GM21723 (cell line): ENCODE measurements at regions not wholly inside any gene's neighbourhood (a gene's known extent, or its start where the extent isn't known, plus 50 kb on each side); places are given as distances from the start of the nearest gene placed in this dataset.

ENCODE experiments used
- ATAC-seq: cut with Tn5 transposase; IDR thresholded peaks from one replicate; pipeline ENCODE4 v1.9.1; 2021; ENCODE audit warnings: mild to moderate bottlenecking, moderate library complexity; ENCODE audit not compliant: unreplicated experiment

DNA sequence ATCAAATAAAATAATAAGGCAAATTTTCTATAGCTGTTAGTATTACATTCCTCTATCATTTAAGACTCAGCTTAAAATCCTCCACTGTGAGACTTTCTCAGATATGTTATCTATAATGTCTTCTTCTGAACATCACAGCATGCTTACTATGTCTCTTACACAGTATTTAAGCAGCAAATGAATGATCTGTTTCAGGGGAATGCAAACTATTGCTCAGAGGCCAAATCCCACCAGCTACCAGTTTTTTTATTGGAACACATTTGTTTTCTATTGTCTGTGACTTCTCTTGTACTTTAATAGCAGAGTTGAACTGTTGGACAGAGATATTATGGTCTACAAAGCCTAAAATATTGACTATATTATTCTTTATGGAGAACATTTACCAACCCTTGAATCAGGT lies 59.6 kb downstream of the C3orf38 start:
- ATAC-seq: no peak

DNA sequence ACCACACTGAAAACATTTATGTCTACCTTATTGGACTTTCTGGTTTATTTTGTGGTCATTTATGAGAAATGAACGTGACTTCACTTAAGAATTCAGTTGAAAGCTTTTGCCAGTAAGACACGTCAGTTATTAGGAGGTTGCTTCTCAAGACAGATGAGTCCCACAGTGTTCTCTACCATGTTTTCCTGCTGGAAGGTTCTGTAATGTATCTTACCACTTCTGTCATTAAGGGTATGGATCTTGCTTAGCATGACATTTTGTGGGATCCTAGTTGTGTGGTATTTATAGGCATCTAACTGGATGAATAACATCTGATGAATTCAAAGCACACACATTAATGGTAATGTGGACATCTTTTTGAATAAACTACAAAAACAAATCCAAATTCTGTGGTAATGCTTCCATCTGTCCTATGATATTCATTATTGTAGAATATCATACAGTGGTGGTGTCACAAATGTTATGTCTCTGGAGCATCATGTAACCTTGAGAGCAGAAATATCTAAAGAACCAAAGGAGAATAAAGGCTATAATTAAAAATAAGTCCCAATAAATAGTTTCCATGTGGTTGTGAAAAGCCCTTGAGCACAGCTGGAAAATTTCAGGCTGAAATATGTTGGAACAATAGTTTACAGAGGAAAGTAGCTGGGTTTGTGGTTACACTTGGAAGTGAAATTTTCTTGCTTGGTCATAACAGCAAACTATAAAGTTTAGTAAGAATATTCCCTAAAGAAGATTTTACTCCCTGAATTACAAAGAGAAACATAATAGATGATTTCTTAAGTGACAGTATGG lies 61.5 kb downstream of the C3orf38 start:
- no peak for ATAC-seq

DNA sequence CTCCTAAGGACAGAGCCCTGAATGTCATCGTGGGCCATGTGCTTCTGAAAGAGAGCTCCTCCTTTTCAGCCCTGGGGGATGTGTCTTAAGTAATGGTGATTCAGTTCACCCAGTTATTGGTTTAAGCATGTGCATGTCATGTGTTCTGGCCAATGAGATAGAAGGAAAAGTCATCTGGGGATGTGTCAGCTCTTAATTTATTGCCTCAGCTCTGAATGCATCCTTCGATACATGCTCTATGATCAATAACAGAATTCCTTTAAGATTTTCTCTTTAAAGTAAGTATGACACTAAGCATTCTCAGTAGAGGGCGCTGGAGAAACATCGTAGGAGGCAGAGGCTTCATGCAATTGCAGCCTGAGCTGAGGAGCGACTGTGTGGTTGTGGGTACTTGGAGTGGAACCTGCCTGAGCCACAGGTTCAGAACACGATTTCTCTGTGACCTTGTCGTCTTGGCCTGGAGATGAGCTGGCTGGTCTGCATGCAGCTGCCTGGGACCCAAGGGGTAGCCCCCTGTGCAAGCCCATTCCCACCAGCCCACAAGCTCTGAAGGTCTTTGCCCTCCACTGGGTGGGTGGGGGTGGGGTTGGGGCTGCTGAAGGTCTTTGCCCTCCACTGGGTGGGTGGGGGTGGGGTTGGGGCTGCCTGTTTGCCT lies 69.5 kb downstream of the C3orf38 start:
- peak; percentile 81 for ATAC-seq

DNA sequence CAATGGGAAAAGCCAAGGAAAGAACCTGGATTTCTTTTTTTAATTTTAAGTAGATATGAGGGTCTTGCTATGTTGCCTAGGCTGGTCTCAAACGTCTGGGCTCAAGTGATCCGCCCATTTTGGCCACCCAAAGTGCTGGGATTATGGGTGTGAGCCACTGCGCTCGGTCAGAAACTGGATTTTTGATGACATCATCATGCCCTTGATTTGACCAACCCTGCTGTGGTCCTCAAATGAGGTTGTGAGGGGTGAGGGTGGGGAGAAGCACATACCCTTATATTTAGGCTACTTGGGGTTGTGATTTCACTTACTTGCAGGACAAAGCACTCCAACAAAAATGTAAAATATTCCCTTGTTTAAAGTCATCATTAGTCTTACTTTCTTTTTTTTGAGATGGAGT lies 70.4 kb downstream of the C3orf38 start:
- no peak for ATAC-seq

DNA sequence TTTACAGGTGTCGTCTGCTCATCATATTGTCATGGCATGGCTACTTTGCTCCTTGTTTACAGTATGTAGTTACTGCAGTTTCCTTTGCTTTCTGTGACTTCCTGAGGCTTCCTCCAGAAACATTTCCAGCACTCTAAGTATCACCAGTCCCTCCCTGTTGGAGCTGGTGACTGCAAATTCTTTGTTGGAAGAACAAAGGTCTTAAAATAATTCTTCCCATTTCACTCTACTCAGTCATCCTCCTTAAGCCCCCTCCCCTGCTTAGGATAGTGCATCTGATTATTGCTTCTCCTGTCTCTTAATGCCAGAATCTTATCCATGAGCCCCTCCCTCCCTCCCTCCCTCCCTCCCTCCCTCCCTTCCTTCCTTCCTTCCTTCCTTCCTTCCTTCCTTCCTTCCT lies 72.0 kb downstream of the C3orf38 start:
- ATAC-seq: no peak

DNA sequence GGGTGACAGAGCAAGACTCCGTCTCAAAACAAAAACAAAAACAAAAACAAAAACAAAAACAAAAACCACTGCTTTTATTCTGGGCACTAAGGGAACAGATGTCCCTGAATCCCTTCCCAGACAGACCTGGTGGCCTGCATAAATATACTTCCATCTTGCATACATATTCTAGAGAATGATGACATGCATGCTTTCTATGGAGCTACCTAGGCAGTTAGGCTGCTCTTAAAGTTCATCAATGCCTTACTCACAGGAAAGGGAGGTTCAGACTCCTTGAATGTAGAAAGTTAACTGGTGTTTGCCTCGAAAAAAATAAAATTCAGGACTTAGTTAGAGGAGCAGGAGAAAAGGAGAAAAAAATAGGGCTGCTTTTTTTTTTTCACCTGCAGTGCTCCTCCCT lies 72.6 kb downstream of the C3orf38 start:
- no peak for ATAC-seq

DNA sequence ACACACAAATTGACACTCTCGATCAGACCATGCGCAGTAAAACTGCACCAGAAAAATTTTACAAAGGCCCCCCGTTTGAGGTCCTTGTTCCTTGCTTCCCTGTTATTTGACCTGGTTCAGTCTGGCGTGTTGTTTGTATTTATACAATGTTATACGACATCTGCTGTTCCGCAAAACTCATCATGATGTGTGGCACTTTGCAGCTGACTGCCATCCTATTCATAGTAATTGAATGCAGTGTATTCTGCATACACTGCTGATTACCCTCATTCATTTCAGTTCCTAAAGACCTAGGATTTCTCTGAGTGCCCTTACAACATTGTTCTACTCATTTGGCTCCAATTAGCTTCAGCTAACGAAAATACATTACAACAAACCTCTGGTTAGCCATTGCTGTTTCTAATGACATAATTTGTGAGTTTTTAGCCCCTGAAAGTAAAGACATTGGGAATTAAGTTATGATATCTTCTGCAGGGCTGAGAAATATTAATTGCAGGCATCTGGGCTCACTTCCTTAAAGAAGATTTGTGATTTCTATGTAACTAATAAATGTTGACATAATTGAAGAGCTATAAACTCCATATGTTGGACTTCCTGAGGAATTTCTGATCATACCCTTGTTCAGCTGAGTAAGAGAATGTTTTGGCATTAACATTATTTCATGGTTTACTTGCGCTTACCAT lies 75.7 kb downstream of the C3orf38 start:
- ATAC-seq: no peak

DNA sequence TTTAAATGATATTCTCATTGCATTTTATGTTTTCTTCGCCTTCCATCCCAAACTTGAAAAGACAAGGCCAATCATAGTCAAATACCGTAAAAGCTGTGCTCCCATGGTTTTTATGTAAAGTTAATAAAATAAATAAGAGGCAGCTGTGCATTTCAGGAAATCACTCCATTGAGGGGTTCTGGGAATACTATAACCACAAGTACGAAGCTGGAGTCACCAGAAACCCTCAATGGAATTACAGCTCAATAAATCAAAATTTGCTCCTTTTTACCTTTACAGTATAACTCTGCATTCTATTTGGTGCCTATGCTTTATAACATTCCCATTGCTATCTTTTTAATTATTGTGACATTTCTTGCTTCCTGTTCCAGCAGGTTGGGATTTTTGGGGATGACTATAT lies 77.2 kb downstream of the C3orf38 start:
- no peak for ATAC-seq

DNA sequence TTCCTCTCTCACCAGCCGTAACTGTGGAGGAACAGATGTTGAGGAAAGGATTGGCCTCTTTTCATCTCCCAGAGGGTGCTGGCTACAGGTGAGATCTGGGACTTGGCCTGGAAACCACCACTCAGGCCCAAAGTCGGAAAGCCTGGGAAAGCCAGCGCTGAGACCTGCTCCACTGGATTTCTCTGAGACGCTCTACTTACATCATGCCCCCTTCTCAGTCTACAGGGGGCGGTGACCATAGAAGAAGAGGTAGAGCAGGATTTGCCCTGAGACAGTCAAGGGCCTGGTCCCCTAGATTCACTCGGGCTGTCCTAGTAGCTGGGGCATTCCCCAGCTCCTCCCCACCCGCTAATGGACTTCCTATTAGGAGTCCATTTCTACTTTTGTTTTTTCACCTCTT lies 80.9 kb downstream of the C3orf38 start:
- ATAC-seq: no peak

DNA sequence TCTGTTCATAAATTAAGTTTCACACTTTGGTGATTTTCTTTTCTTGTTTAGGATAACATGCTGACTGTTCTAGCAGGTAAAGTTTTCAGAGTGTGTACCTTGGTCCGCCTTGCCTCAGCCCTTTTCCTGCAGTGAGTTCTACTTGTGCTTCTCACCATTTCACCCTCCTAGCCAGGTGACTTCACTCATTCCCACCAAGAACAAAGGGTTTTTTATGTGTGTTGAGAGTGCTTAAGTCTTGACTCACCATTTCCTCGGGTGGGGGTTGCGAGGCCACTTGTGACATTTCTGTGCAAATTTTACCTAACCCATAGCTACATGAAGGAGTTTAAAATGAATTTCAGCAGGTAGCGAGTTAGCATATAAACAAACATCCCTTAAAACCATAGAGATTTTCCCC lies 81.4 kb downstream of the C3orf38 start:
- ATAC-seq: no peak

DNA sequence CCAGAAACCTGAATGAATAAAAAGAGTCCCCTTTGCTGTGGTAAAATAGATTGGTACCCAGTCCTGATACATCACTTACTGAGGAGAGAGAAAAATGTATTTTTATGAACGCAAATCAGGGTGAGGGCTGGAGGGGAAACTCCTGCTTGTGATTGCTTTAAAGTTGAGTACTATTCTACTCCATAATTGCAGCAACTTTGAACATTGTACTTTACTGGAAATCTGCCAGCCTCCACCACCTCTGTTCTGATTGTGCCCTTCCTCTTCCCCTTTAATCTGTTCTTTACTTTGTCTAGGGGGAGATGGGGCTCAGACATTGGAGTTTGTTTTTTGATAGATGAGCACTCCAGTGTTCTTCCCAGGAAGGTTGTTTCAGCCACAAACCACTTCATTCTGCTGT lies 81.9 kb downstream of the C3orf38 start:
- ATAC-seq: no peak

DNA sequence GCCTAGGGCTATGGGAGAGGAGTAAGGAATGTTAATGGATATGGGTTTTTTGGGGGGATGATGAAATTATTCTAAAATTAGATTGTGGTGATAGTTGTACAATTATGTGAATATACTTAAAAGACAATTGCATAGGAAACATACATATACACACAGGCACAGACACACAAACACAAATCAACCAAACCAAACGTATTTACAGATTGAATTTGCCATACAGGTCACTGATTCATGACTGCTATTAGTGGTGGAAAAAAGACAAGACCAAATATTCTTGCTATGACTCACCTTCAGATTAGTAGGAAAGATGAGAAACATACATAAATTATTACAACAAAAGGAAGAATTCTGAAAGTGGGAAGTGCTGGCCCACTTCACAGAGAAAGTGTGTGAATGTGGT lies 85.3 kb downstream of the C3orf38 start:
- no peak for ATAC-seq

DNA sequence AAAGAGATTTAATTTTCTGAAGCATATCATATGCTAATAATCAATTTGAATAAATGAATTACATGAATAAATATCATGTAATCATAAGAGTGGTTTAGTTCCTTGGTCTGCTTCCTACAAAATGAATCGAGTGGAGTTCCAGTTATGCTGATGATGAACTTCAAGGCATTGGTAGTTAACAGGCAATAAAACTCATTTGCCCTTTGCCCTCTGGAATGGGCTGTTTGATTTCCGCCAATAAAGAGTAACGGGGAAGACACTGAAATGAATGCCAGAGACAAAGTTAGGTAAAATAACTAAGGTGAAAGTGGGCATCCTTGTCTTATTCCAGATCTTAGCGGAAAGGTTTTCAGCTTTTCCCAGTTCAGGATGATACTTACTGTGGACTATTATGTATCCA lies 90.1 kb downstream of the C3orf38 start:
- no peak for ATAC-seq

DNA sequence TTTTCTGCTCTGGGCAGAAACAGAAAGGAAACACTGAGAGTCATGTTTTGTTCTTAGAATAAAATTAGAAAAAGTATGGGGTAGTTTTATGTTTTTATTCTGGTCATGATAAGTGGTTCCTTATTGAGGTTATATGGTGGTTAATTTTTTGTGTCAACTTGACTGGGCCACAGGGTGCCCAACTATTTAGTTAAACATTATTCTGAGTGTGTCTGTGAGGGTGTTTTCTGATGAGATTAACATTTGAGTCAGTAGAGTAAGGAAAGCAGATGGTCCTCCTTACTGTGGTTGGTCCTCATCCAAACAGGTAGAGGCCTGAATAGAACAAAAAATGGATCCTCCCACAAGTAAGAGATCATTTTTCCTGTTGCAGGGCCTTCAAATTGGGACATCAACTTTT lies 98.9 kb downstream of the C3orf38 start:
- no peak for ATAC-seq

DNA sequence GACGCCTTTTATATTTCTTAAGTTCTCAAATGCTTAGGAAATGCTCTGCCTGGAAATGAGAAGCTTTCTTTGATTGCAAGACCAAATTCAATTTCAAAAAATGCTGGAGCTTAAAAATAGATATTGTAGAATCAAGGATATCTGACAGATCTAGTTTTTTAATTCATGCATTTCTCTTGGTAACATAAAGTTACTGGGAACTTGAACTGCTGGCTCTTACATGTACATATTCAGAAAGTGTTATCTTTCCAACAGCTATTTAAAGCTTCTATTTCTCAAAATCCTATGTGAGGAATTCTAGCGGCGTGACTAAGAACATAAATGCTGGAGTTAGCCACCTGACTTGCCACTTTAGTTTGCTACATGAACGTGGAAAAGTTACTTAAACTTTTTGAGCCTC lies 109.3 kb downstream of the C3orf38 start:
- ATAC-seq: no peak

DNA sequence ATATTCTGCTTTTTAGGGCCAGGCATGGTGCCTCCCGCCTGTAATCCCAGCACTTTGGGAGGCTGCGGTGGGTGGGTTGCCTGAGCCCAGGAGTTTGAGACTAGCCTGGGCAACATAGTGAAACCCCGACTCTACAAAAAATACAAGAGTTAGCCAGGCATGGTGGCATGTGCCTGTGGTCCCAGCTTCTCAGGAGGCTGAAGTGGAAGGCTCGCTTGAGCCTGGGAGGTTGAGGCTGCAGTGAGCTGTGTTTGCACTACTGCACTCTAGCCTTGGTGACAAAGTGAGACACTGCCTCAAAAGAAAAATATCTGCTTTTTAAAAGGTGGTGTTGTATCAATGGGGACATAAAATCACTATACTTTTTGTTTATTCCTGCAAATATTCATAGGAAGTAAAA lies 112.8 kb downstream of the C3orf38 start:
- no peak for ATAC-seq

DNA sequence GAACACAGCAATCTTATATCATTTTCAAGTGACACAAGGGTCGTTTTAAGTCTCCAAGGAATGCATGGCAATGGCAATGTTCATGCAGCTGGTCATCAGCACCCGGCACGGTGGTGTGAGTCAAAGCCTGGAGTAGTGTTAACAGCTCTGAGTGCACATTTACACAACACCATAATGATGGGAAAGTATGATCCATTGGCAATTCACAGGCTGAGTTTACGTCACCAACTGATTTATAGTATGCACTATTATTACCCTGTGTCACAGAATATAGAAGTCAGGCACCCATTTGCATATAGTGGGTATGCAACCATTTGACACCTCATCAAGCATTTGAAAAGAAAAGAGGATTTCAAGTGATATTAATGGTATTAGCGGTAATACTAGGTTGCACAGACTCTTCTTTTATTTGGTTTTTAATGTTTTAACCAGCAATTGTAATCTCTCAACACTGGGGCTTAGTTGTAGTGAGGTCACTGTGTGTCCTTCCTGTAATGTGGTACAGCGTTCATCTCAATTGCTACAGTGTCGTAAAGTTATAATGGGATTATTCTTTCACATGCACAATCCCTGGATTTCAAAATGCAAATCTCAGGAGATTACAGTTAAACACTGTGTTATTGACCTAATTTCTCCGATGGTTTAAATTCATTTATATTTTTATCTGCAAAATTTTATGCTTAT lies 113.8 kb downstream of the C3orf38 start:
- ATAC-seq: no peak

DNA sequence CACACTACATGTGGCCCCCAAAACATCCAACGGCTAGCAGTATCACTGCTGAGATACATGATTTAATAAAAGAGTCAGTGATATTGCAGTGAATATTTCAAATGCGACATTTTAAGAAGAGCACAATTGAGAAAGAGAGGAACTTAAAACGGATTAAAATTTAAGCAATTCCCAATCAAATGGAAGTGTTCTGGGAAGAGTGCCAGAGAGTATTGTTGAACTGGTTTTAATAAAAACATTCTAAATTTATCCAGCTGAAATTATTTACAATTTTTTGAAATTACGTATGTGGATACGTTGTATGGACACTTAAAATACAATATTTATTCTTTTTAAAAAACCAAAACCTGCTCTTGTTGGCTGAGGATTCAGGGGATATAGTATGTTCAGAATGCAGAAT lies 117.7 kb downstream of the C3orf38 start:
- ATAC-seq: no peak

DNA sequence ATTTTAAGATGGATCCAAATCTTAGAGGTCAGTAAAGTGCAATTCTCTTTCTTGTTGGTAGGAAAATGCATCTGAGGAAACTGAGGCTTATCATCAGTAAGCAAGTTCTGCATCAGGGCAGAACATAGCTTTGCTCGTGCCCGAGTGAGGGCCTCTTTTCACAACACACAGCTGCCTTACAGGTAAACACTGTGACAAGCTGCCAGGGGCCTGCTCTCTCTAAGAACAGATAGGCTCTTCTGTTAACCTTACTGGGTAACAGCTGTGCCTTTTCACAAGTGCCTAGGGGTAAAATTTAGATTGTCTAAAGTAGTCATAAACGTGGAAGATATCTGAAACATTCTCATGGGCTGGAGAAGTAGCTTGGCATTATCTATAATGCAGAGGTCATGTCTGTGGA lies 118.1 kb downstream of the C3orf38 start:
- no peak for ATAC-seq

DNA sequence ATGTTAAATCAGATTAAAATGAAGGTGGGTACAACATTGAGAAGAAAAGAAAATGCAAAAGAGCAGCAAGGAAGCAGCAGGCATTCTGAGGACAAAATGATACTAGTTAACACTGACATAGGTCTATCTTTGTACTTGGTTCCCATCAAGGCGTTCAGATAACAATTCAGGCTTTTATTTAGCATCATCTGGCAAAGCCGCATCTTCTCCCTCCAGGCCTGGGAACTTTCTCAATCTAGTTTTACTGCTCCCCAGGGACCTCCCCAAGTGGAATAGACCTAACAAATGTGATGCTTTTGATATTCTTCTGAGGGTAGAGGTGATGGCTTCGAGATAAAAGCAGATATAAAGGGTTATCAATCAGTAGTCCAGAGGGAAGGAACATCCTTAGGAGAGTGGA lies 130.6 kb downstream of the C3orf38 start:
- ATAC-seq: no peak

DNA sequence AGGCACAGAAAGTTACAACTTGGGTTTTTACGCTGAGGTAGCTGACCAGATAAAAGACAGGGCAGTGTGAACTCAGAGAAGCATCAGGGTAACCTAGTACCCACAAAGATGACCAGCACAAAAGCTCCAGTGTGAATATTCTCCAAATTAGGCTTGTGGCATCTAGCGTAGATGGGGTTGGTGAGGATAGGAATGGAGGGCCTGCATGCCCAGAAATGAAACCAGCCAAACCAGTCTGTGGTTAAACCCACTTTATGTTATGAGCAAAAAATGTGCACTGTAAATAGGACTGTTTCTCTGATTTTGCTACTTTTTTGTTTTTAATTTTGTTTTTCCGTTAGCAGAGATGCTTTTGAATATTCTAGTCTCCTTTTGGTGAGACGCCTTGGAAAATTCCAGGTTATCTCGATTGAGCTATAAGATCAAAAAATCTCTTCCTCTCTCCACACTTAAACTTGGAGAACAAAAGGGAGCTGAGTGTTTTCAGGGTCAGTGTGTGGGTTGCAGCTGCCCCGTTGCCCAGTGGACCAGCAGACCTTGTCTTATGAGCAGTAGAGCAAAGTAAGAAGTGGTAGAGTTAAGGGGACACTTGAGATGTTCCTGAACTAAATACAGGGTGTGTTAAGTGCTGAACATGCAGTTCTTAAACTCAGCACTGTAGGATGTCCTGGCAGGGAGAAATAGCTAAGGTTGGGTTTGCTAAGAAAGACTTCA lies 132.9 kb downstream of the C3orf38 start:
- no peak for ATAC-seq
